AG09319 (cell line): ENCODE measurements at regions not wholly inside any gene's neighbourhood (a gene's known extent, or its start where the extent isn't known, plus 50 kb on each side); places are given as distances from the start of the nearest gene placed in this dataset.

Source experiments
- DNase-seq: peaks from one replicate; pipeline ENCODE4 v3.0.0-alpha.2; 2010; ENCODE audit warnings: low read depth; ENCODE audit errors: extremely low read depth
- CTCF ChIP-seq: IDR thresholded peaks from 2 replicates; pipeline ENCODE4 v1.5.1; 2011; ENCODE audit warnings: low read depth, mild to moderate bottlenecking, inconsistent platforms, low read length, moderate library complexity

- TF ChIP-seq CTCF, result no peak
- no peak for DNase-seq
Observed at GRCh38 chr10:69718951-69719350, 82.8 kb upstream of the COL13A1 start.

GRCh38 chr10:69721690-69722310 lies 79.9 kb upstream of the COL13A1 start:
- TF ChIP-seq CTCF, result no peak
- DNase-seq, result no peak

- DNase-seq, result no peak
- no peak for TF ChIP-seq CTCF
Observed at GRCh38 chr10:69723653-69724052, 78.1 kb upstream of the COL13A1 start.

- no peak for DNase-seq
- no peak for TF ChIP-seq CTCF
Observed at GRCh38 chr10:69726850-69727249, 74.9 kb upstream of the COL13A1 start.

- TF ChIP-seq CTCF, result no peak
- no peak for DNase-seq
Observed at GRCh38 chr10:69728335-69728870, 73.3 kb upstream of the COL13A1 start.

GRCh38 chr10:69729326-69730048 lies 72.2 kb upstream of the COL13A1 start:
- DNase-seq, result no peak
- no peak for TF ChIP-seq CTCF
